NCI-H1930 (cell line): ENCODE measurements at regions not wholly inside any gene's neighbourhood (a gene's known extent, or its start where the extent isn't known, plus 50 kb on each side); places are given as distances from the start of the nearest gene placed in this dataset.

Experiments
- DNase-seq, 2 experiments: peaks; one replicate each; lab custom pipeline; 2025; lab: John Stamatoyannopoulos, UW

- no peak for DNase-seq
Measured at GRCh38 chr20:51876313-51876940, 74.1 kb upstream of the SALL4 start.

GRCh38 chr20:51873652-51874051 lies 71.3 kb upstream of the SALL4 start:
- DNase-seq = no peak

- no peak for DNase-seq
Measured at GRCh38 chr20:51871943-51872342, 69.6 kb upstream of the SALL4 start.

GRCh38 chr20:51869002-51869401 lies 66.7 kb upstream of the SALL4 start:
- DNase-seq = no peak

- no peak for DNase-seq
Measured at GRCh38 chr20:51867251-51867650, 64.9 kb upstream of the SALL4 start.

- DNase-seq = no peak
Measured at GRCh38 chr20:51864967-51865366, 62.6 kb upstream of the SALL4 start.

- no peak for DNase-seq
Measured at GRCh38 chr20:51862796-51863195, 60.5 kb upstream of the SALL4 start.

- no peak for DNase-seq
Measured at GRCh38 chr20:51861726-51862466, 59.6 kb upstream of the SALL4 start.

- no peak for DNase-seq
Measured at GRCh38 chr20:51860111-51860882, 58.0 kb upstream of the SALL4 start.

GRCh38 chr20:51856432-51856831 lies 54.1 kb upstream of the SALL4 start:
- no peak for DNase-seq

- no peak for DNase-seq
Measured at GRCh38 chr20:51854921-51855320, 52.6 kb upstream of the SALL4 start.
